ENCODE measurements at regions not wholly inside any gene's neighbourhood (a gene's known extent, or its start where the extent isn't known, plus 50 kb on each side); places are given as distances from the start of the nearest gene placed in this dataset.

- Histone ChIP-seq H3K9ac (ENCODE audit: low read length in 3 of 3) (no peak overlapping the region), H3K9me3 (ENCODE audit: control insufficient read depth in 2 of 3, insufficient read depth in 1 of 3, low read length in 3 of 3) (no peaks in the 10 kb centered on the region), H3K36me3 (ENCODE audit: control insufficient read depth in 2 of 3, insufficient read depth in 3 of 3, low read length in 3 of 3) (no peaks in the 10 kb centered on the region), H3K27ac (ENCODE audit: low read depth in 2 of 2, low read length in 2 of 2) (no peak overlapping the region), H3K4me3 (ENCODE audit: low read length in 3 of 3) (no peak overlapping the region), H3K4me1 (ENCODE audit: control insufficient read depth in 2 of 3, insufficient read depth in 2 of 3, low read depth in 1 of 3, low read length in 3 of 3) (peaks cover 0 to 4% (median 0%) of the 10 kb centered on the region in 3 donors), H3K27me3 (ENCODE audit: control insufficient read depth, insufficient read depth, low read length) (no peaks in the 10 kb centered on the region)
- DNase-seq (no peak), FAIRE-seq (no peak)
- intact Hi-C loops (cut with DNase I), result loop anchor here (10.0 kb wide), 1 partner anchor 916 kb away; no protein-coding TSS in a partner anchor
- TF ChIP-seq CTCF (IDR thresholded peaks at IDR 0.05; ENCODE audit: borderline replicate concordance, extremely low read depth, insufficient read depth), result no peak
These were observed 180.7 kb downstream of the ADSS2 start for GRCh38 chr1:244271004-244271403.

GRCh38 chr1:244271691-244272308 is 179.9 kb downstream of the ADSS2 start:
- DNase-seq, result no peak
- H3K27me3 ChIP-seq (ENCODE audit: control insufficient read depth, insufficient read depth, low read length), result no peaks in the 10 kb centered on the region
- H3K4me1 ChIP-seq (ENCODE audit: control insufficient read depth in 2 of 3, insufficient read depth in 2 of 3, low read depth in 1 of 3, low read length in 3 of 3), result peaks cover 0 to 4% (median 0%) of the 10 kb centered on the region in 3 donors
- FAIRE-seq, result no peak
- intact Hi-C loops (cut with DNase I), result loop anchor here (10.0 kb wide), 1 partner anchor 917 kb away; no protein-coding TSS in a partner anchor
- no peaks in the 10 kb centered on the region for H3K9me3 ChIP-seq (ENCODE audit: control insufficient read depth in 2 of 3, insufficient read depth in 1 of 3, low read length in 3 of 3)
- no peak overlapping the region for H3K9ac ChIP-seq (ENCODE audit: low read length in 3 of 3)
- no peak overlapping the region for H3K4me3 ChIP-seq (ENCODE audit: low read length in 3 of 3)
- TF ChIP-seq CTCF (IDR thresholded peaks at IDR 0.05; ENCODE audit: borderline replicate concordance, extremely low read depth, insufficient read depth), result no peak
- no peak overlapping the region for H3K27ac ChIP-seq (ENCODE audit: low read depth in 2 of 2, low read length in 2 of 2)
- H3K36me3 ChIP-seq (ENCODE audit: control insufficient read depth in 2 of 3, insufficient read depth in 3 of 3, low read length in 3 of 3), result no peaks in the 10 kb centered on the region

GRCh38 chr1:244272471-244273261 is 179.0 kb downstream of the ADSS2 start:
- Histone ChIP-seq H3K9me3 (ENCODE audit: control insufficient read depth in 2 of 3, insufficient read depth in 1 of 3, low read length in 3 of 3) (no peaks in the 10 kb centered on the region), H3K9ac (ENCODE audit: low read length in 3 of 3) (no peak overlapping the region), H3K4me3 (ENCODE audit: low read length in 3 of 3) (no peak overlapping the region), H3K27ac (ENCODE audit: low read depth in 2 of 2, low read length in 2 of 2) (no peak overlapping the region), H3K36me3 (ENCODE audit: control insufficient read depth in 2 of 3, insufficient read depth in 3 of 3, low read length in 3 of 3) (no peaks in the 10 kb centered on the region), H3K4me1 (ENCODE audit: control insufficient read depth in 2 of 3, insufficient read depth in 2 of 3, low read depth in 1 of 3, low read length in 3 of 3) (peaks cover 0 to 4% (median 0%) of the 10 kb centered on the region in 3 donors), H3K27me3 (ENCODE audit: control insufficient read depth, insufficient read depth, low read length) (no peaks in the 10 kb centered on the region)
- DNase-seq (peak in 4 of 5 donors; percentile 83 to 92 (median 88)), FAIRE-seq (peak; percentile 96)
- intact Hi-C loops (cut with DNase I), result loop anchor here (10.0 kb wide), 1 partner anchor 918 kb away; no protein-coding TSS in a partner anchor
- TF ChIP-seq CTCF (IDR thresholded peaks at IDR 0.05; ENCODE audit: borderline replicate concordance, extremely low read depth, insufficient read depth), result peak; percentile 100

All from kidney (tissue), 13 donors.